Stomach (tissue), 4 donors: ENCODE measurements at regions not wholly inside any gene's neighbourhood (a gene's known extent, or its start where the extent isn't known, plus 50 kb on each side); places are given as distances from the start of the nearest gene placed in this dataset.

Experiments used
- CTCF ChIP-seq, 7 experiments: fragments of 450-650 bp in 4 of 7; fragments of 200-600 bp in 3 of 7; sonication (generic) in 3 of 7; IDR thresholded peaks; one replicate each; pipeline ENCODE4 v1.5.1; 2016 to 2019; ENCODE audit warnings: antibody characterized with exemption in 7 of 7, control low read depth in 2 of 7, mild to moderate bottlenecking in 1 of 7
- EP300 ChIP-seq: sonication (generic); formaldehyde crosslinking; IDR thresholded peaks from one replicate; pipeline ENCODE4 v1.6.1; 2017; ENCODE audit warnings: antibody characterized with exemption
- POLR2A ChIP-seq, 4 donors: fragments of 450-650 bp; IDR thresholded peaks; one replicate each; pipeline ENCODE4 v1.6.1; 2016; ENCODE audit warnings: antibody characterized with exemption in 4 of 4, control low read depth in 2 of 4, mild to moderate bottlenecking in 1 of 4, moderate library complexity in 1 of 4
- POLR2AphosphoS5 ChIP-seq, 3 donors: sonication (generic); formaldehyde crosslinking; IDR thresholded peaks; one replicate each; pipeline ENCODE4 v1.6.1; 2016; ENCODE audit warnings: antibody characterized with exemption in 3 of 3

GRCh38 chr18:73979742-73980141, 167.9 kb downstream of the FBXO15 start:
- TF ChIP-seq CTCF (IDR thresholded peaks at IDR 0.05) (no peak), POLR2AphosphoS5 (IDR thresholded peaks at IDR 0.05) (no peak), POLR2A (IDR thresholded peaks at IDR 0.05) (no peak), EP300 (no peak)
